ENCODE measurements at regions not wholly inside any gene's neighbourhood (a gene's known extent, or its start where the extent isn't known, plus 50 kb on each side); places are given as distances from the start of the nearest gene placed in this dataset.

DNA sequence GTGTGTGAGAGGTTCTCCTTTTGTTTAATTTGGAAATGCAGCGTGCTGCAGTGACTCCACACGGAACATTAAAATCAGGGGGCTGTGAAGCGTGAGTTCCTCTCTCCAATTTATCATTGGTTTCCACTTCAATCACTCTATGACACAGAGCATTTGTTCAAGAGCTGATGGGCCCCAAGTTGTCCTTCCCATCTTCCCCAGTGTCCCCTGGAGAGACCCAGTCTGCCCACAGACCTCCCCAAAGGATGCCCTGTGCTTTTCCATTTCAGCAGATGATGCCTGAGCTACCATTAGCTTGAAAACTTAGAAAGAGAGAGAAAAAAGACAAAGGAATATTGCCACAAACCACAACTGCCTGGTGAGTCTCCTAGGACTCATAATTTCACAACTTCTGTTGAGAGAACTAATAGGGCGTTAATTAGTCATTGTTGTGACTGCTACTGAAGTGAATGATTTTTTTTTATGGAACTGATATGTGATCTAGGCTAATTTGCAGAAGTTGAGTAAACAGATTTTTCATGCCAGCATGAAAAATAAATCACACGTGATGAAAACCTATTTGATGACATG is 772.7 kb downstream of the SEMA5A start:
- DNase-seq (no peak), ATAC-seq (no peak)
- no peak for TF ChIP-seq POLR2A (IDR thresholded peaks at IDR 0.05)
- TF ChIP-seq, protein P1, sequence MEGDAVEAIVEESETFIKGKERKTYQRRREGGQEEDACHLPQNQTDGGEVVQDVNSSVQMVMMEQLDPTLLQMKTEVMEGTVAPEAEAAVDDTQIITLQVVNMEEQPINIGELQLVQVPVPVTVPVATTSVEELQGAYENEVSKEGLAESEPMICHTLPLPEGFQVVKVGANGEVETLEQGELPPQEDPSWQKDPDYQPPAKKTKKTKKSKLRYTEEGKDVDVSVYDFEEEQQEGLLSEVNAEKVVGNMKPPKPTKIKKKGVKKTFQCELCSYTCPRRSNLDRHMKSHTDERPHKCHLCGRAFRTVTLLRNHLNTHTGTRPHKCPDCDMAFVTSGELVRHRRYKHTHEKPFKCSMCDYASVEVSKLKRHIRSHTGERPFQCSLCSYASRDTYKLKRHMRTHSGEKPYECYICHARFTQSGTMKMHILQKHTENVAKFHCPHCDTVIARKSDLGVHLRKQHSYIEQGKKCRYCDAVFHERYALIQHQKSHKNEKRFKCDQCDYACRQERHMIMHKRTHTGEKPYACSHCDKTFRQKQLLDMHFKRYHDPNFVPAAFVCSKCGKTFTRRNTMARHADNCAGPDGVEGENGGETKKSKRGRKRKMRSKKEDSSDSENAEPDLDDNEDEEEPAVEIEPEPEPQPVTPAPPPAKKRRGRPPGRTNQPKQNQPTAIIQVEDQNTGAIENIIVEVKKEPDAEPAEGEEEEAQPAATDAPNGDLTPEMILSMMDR (IDR thresholded peaks at IDR 0.05): no peak
- Histone ChIP-seq H3K27me3 (no peaks in the 10 kb centered on the region), H3K36me3 (no peaks in the 10 kb centered on the region), H3K27ac (no peak overlapping the region), H3K4me3 (no peak overlapping the region), H3K9me3 (no peaks in the 10 kb centered on the region), H3K4me1 (no peaks in the 10 kb centered on the region)
- intact Hi-C loops (cut with DNase I): no loop called here
- 79 to 82% (median 81%) methylated on average over 5 of the region's 5 CpGs for WGBS, 4 donors

DNA sequence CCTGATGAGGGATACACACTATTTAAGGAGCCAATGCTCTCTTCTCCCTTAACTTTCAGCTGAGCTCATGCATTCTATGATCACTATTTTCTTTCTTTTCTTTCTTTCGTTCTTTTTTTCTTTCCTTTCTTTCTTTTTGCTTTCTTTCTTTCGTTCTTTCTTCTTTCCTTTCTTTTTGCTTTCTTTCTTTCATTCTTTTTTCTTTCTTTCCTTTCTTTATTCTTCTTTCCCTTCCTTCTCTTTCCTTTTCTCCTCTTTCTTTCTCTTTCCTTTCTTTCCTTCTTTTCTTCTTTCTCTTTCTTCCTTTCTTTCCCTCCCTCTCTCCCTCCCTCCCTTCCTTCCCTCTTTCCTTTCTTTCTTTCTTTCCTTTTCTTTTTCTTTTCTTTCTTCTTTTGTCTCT is 761.2 kb downstream of the SEMA5A start:
- H3K4me1 ChIP-seq: no peaks in the 10 kb centered on the region
- H3K9me3 ChIP-seq: no peaks in the 10 kb centered on the region
- H3K27me3 ChIP-seq: no peaks in the 10 kb centered on the region
- no peaks in the 10 kb centered on the region for H3K36me3 ChIP-seq
- no peak overlapping the region for H3K27ac ChIP-seq
- intact Hi-C loops (cut with DNase I): no loop called here
- ATAC-seq (no peak), DNase-seq (no peak)
- TF ChIP-seq, protein P1 (IDR thresholded peaks at IDR 0.05): no peak
- no peak for TF ChIP-seq POLR2A (IDR thresholded peaks at IDR 0.05)
- H3K4me3 ChIP-seq: no peak overlapping the region
- 74 to 82% (median 76%) methylated on average over 2 of the region's 2 CpGs for WGBS, 4 donors

DNA sequence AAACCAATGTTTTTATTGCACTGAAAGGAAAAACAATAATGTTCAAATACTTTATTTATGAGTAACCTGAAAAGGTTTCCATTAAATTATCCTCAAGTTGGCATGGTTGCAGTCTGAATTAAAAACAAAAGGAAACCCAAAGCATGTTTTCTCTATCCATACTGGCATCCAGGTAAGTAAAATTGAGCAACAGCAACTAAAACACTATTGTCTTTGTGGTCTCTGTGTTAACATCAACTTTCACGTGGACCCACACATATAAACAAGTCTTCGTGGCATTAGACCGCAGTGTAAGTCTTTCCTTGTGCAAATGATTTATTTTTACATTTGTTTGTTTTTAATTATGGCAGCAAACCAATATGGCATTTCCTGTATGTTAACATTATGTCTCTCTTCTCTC is 757.6 kb downstream of the SEMA5A start:
- WGBS, 4 donors: 65 to 84% (median 74%) methylated on average over 3 of the region's 3 CpGs
- TF ChIP-seq POLR2A (IDR thresholded peaks at IDR 0.05): no peak
- TF ChIP-seq, protein P1 (IDR thresholded peaks at IDR 0.05): no peak
- Histone ChIP-seq H3K9me3 (peaks cover 0 to 6% (median 0%) of the 10 kb centered on the region in 12 donors), H3K36me3 (no peaks in the 10 kb centered on the region), H3K4me3 (no peak overlapping the region), H3K27me3 (no peaks in the 10 kb centered on the region), H3K27ac (no peak overlapping the region), H3K4me1 (no peaks in the 10 kb centered on the region)
- ATAC-seq (no peak), DNase-seq (no peak)
- intact Hi-C loops (cut with DNase I): no loop called here

DNA sequence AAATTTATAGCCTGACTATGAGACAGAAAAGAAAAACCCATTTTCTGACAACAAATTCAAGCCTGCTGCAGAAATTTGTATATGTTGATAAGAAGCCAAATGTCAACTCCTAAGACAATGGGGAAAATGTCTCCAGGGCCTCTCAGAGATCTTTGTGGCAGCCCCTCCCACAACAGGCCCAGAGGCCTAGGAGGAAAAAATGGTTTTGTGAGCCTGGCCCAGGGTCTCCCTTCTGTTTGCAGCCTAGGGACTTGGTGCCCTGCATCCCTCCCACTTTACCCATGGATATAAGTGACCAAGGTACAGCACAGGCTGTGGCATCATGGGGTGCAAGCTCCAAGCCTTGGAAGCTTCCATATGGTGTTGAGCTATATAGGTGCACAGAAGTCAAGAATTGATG is 740.2 kb downstream of the SEMA5A start:
- Histone ChIP-seq H3K27ac (no peak overlapping the region), H3K4me3 (no peak overlapping the region), H3K36me3 (no peaks in the 10 kb centered on the region), H3K27me3 (no peaks in the 10 kb centered on the region), H3K9me3 (peaks cover 0 to 59% (median 26%) of the 10 kb centered on the region in 12 donors), H3K4me1 (no peaks in the 10 kb centered on the region)
- DNase-seq (no peak), ATAC-seq (no peak)
- intact Hi-C loops (cut with DNase I): no loop called here
- no peak for TF ChIP-seq POLR2A (IDR thresholded peaks at IDR 0.05)
- TF ChIP-seq, protein P1 (IDR thresholded peaks at IDR 0.05): no peak

Measured in heart left ventricle (tissue), 16 donors.